ENCODE measurements at regions not wholly inside any gene's neighbourhood (a gene's known extent, or its start where the extent isn't known, plus 50 kb on each side); places are given as distances from the start of the nearest gene placed in this dataset.
"Not testable (repeated sequence)": the region's sequence is repeated elsewhere in the genome, so short reads cannot be mapped to it uniquely, and the experiment has no call there.

DNA sequence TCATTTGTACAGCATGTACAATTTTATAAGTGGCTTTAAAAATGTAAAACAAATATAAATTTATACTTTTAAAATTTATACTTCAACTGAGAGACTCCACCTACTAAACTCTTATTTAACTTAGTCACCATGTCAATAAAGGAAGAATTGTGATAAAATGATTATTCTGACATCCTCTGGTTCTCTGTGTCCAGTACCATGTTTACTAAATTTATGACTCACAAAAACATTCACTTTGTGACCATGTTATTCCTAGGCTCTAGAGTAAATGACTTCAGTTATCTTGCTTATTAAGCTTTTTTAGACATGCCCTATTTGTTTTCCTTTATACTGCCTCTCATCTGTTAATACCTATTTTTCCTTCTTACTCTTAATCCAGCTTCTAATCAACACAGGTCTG, 959.6 kb upstream of the SLC39A10 start:
- peak in 1 of 2 donors; percentile 33 for DNase-seq (ENCODE audit: low read depth in 2 of 2)

DNA sequence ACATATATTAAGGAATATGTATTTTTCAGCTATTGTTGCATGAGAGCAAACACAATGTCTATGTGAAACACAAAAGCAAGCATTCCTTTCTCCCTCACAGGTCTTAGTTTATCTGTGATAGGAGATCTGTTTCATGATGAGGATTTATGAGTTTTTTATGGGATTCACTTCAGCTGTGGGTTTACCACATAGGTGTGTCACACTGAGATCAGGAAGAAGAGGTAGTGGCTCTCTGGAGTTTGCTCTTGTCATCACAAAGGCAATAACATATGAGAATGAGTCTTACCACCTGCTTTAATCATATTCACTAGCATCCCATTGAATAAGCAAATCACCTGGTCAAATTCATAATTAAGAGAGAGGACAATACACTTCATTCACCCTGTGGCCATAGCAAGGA, 960.3 kb upstream of the SLC39A10 start:
- no peak for DNase-seq (ENCODE audit: low read depth in 2 of 2)

DNA sequence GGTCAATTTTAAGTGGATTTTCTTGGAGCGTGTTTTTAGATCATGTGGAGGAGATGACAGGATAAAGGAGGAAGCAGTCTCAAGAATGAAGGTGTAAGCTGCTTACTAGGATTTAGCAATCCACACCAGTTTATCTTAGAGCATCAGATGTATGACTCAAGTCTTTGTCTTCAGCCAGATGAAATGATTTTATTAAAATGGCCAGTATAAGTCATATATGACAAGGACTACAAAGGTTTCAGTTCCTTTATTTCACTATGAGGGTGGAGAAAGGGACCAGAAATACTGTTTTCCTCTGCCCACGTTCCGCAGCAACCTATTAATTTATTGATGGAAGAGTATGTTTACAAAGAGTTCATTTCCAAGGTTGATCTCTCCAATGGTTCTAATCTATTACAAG, 970.5 kb upstream of the SLC39A10 start:
- DNase-seq (ENCODE audit: low read depth in 2 of 2): no peak

DNA sequence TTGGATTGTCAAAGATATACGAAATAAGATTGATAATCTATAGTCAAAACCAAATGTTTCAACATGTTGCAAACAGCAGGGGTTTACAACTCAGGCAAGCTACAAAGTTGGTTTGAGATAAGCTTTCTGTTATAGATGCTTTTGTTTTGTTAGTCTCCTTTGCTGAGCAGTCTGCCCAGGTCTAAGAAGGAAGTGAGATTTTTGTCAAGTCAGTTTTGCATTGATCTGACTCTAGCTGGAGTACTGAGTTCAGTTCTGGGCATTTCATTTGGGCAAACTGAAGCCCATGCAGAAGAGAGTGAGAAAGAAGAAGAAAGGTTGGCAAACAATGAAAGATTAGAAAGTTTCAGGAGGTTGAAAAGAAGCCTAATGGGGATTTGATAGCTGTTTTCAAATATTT, 983.0 kb upstream of the SLC39A10 start:
- no peak for DNase-seq (ENCODE audit: low read depth in 2 of 2)

DNA sequence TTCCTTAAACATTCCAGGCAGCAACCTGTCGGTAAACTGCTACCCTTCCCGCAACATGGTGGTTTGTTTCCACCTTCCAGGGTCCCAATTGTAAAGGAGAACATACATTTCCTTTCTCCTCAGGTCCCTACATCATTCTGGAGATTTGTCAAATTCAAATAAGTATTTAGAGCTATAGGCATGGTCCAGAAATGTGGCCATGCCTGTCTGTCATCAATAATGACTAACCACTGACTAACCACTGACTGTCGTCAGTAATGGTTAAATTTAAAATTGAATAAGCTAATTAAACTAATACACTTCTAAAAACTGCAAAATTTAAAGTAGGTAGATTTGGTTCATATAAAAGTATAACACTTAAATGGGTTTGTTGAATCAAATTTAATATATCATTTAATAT, 984.0 kb upstream of the SLC39A10 start:
- DNase-seq (ENCODE audit: low read depth in 2 of 2): no peak

DNA sequence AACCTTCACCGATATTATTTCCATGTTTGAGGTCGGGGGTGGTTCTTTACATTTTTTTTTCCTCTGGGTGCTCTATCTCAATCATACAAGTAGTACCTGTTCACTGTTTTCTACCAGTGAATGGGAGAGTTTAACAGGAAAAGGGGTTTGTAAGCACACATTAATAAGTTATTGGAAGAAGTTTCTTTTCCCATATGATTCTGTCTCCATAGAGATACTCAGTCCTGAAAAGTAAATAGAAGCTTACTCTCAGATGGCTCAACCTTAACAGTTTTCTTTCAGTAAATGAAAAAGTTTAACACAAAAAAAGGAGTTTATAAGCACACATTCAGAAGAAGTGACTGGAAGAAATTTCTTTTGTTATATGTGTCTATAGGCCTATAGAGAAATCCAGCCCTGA, 995.6 kb upstream of the SLC39A10 start:
- DNase-seq (ENCODE audit: low read depth in 2 of 2): no peak

DNA sequence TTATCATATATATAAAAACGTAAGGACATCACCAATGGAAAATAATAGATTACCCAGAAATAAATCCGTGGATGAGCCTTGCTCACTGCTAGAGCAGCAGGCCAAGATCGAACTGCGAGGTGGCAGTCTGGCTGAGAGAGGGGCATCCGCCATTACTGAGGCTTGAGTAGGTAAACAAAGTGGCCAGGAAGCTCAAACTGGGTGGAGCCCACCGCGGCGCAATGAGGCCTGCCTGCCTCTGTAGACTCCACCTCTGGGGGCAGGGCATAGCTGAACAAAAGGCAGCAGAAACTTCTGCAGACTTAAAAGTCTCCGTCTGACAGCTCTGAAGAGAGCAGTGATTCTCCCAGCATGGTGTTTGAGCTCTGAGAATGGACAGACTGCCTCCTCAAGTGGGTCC, 1018.0 kb upstream of the SLC39A10 start:
- not testable (repeated sequence) for DNase-seq (ENCODE audit: low read depth in 2 of 2)

DNA sequence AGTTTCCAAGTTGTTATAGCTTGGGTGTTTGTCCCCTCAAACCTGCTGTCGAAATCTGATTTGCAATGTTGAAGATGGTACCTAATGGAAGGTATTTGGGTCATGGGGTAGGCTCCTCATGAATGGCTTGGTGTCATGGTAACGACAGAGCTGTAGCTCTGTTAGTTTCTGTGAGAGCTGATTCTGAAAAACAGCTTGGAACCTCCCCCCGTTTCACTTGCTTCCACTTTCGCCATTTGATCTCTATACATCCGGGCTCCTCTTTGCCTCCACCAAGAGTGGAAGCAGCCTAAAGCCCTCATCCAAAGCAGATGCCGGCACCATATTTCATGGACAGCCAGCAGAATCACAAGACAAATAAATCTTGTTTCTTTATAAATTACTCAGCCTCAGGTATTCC, 1035.1 kb upstream of the SLC39A10 start:
- no peak for DNase-seq (ENCODE audit: low read depth in 2 of 2)

DNA sequence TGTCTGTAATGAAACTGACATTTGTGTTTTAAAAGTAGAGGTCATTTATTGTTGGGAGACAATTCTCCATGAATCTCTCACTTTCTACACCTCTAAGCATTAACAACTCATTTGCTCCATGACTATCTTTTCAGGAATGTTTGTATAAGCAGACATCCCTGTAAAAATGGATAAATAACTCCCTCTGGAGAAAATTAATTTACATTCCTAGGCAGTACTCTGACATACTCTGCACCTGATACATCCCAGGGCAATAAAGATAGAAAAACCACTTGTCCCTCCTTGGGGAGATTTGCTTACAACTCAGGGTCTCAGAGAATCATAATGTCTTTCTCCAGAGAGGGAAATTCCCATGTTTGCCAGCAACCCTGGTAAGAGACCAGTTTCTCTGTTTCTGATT, 1037.7 kb upstream of the SLC39A10 start:
- DNase-seq (ENCODE audit: low read depth in 2 of 2): no peak

DNA sequence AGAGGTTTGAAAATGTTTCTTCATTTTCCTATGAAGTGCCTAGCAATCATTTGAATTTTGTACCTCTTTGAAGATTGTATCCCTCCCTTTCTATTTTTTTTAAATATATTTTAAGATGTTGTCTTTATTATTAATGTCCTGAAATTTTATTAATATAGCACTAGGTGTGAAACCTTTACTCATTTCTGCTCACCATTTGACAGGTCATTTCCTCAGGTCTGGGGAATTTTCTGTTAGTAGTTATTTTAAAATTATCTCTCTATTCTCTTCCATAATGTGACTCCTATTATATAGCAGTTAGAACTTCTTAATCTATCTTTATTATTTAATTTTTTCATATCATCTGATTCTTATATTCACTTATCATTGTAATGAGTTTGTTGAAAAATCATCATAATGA, 1038.6 kb upstream of the SLC39A10 start:
- no peak for DNase-seq (ENCODE audit: low read depth in 2 of 2)

DNA sequence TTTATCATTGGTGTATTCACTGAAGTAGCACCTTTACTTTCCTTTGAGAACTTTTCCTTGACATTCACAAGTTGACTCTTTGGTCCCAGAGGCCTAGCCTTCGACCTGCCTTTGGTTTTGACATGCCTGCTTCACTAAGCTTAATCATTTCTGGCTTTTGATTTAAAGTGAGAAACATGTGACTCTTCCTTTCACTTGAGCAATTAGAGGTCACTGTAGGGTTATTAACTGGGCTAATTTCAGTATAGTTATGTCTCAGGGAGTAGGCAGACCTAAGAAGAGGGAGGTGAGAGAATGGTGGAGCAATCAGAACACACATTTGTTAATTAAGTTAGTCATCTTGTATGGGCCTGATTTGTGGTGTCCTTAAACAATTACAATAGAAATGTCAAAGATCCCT, 1040.7 kb upstream of the SLC39A10 start:
- DNase-seq (ENCODE audit: low read depth in 2 of 2): no peak

DNA sequence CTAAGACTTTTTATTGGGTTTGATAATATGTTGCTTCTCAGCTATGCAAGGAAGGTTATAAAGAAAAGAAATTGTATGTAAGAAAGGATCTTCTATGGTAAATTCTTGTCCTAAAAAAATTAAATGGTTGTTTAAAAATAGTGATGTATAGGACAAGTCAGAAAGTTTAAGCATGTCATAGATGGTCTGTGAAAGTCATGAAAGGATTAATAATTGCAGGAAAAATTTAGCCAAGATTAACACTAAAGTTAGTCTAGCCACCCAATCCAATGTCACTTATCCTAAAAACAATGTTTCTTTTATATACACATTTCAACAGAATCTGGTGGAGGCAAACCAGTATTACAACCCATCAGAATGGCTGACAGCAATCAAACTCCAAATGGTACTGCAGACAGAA, 1046.7 kb upstream of the SLC39A10 start:
- no peak for DNase-seq (ENCODE audit: low read depth in 2 of 2)

DNA sequence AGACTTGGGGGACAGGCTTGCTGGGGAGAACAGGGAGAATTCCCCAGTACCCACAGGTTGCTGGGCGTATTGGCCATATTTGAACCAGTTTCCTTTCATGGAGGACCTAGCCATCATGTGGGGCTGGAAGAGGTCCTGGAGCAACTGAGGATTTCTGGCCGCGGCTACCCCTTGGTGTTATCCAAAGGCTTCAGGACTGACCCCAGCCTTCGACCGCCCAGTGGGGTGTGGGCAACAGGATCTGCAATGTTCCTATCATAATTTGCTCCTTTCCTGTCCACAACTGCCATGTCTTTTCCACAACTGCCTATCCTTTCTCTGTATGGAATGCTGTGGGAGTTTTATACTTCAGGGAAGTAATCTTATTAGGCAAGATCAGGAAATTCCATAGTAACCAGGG, 1053.6 kb upstream of the SLC39A10 start:
- DNase-seq (ENCODE audit: low read depth in 2 of 2): no peak

DNA sequence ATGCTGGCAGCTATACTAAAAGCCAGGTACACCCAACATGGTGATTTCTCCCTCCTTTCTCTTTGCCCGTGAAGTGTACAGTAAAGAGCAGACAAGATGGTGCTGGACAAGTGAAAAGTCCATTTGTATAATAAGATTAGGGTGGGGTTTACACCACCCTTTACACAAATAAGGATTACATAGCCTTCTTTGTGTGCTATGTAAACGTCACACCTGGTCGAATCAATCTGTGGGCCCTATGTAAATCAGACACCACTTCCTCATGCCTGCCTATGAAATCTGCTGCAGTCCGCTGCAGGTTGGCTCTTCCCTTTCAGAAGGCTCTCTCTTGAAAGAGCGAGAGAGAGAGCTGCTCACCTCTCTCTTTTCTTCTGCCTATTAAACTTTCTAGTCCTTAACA, 1054.3 kb upstream of the SLC39A10 start:
- no peak for DNase-seq (ENCODE audit: low read depth in 2 of 2)

DNA sequence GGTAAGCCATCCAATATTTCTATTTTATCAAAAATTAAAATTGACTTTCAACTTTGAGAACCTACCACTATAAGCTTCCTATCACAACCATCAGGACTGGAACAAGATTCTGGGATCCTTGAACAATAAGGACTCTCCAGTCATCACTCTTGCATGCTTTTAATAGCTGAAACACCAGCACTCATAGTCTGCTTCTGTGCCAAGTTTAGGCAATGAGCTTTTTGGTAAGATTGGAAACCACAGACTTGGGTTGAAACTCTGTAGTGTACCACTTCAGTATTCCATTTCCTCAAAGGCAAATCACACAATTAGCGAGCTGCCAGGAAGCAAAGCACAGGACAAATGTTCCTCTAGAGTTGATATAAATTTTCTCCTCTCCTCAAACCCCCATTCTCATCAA, 1065.8 kb upstream of the SLC39A10 start:
- no peak for DNase-seq (ENCODE audit: low read depth in 2 of 2)

DNA sequence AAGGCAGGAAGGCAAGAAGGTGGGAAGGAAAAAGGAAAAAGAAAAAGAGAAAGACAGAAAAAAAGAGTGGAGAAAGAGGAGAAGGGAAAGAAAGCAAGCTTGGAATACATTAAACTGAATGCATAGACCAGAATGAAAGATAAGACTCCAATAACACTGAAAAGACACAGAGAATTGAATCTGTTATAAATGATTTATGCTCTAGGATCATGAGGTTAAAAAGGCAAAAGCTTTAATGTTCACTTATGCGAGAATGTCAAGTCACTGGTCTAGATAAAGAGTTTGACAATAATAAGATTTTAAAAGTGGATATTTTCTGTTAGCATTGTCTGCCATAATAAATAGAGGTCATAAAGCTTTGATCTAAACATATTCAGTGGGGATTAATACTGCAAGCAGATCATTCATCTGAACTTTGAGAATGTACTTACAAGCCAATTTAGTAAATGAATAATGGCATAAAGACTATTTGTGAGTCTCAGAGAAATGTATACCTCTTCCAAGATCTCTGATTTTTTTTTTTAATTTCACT, 1069.2 kb upstream of the SLC39A10 start:
- DNase-seq (ENCODE audit: low read depth in 2 of 2): no peak

DNA sequence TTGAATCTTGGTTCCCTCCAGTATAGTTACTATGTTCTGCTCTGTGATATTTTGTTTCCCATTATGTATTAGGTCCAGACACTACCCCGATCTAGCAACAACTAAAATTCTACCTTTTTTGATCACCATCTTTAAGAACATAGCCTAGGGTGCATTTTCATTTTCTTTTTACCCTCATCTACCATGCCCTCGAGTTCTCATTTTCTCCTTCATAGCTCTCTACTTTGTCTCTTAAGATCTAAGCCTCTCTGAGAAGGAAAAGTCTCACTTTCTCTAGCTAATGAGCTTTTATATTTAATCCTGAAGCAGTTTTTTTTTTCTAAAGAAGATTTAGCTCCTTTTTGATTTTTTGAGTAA, 1089.4 kb upstream of the SLC39A10 start:
- DNase-seq (ENCODE audit: low read depth in 2 of 2): no peak

DNA sequence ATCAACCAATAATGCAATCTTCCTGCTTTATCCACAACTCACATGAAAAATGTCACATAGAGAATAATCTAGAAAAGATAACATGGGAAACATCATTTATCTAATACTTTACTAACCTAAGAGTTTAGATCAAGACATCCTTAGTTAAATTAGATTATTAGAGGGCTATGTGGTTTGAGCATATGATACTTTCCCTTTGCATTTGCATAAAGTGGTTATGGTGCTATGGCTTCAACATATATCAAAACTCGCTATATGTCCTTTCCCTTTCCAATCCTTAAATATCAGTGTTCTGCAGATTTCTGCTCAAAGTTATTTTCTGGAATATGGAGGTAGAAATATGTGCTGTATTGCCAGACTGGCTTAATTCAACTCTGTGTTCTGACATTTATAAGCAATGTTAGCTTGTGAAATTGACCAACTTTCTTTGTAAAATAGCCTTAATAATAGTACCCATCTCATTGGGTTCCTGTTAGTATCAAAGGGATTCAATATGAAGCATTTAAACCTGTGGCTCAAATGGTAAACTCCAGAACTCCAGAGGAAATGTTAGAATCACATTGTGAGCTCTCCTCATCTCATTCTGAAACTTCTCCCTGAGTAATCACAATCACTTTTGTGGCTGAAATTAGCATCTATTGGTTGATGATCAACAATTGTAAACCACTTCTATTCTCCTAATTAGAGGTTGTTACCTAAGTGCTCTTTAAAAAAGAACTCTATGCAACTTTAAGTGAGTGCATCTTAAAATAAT, 1089.9 kb upstream of the SLC39A10 start:
- no peak for DNase-seq (ENCODE audit: low read depth in 2 of 2)

DNA sequence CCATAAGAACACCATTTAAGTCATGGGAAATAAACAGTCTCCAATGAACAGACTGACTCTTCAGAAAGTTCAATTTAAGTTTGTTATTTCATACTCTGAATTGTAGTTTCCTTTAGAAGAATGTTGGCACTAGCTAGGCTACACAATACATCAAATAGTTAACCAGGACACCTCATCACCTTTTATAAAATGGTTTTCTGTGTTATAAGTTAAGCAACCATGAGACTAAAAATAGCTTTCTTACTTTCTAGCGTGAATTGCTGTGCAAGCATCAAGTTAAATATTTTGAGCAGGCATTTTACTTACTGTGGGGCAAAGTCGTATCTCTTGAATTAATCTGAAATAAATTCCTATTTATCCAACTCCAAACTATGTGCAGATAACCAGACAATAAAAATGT, 1092.6 kb upstream of the SLC39A10 start:
- DNase-seq (ENCODE audit: low read depth in 2 of 2): no peak

DNA sequence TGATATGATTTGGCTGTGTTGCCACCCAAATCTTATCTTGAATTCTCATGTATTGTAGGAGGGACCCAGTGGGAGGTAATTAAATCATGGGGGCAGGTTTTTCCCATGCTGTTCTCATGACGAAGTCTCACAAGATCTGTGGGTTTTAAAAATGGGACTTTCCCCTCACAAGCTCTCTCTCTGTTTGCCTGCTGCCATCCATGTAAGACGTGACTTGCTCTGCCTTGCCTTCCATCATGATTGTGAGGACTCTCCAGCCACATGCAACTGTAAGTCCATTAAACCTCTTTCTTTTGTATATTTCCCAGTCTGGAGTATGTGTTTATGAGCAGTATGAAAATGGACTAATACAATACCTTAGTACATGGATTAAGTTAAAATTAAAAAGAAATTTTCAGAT, 1094.7 kb upstream of the SLC39A10 start:
- no peak for DNase-seq (ENCODE audit: low read depth in 2 of 2)

DNA sequence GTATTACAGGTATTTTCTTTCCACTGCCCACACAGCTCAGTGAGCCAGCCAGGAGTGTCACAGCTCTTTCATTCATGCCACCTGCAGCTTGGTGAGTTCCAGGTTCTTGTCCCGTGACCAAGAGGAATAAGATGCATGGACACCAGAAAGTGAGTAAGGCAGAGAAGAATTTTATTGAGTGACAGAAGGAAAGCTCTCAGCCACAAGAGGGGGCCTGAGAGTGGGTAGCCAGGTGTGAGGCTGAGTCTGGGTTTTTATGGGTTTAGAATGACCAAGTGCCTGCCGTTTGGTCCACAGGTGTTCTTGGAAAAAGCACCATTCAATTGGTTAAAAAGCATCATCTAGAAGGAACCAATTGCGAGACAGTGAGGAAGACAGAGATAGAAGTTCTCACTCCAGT, 1097.1 kb upstream of the SLC39A10 start:
- no peak for DNase-seq (ENCODE audit: low read depth in 2 of 2)

DNA sequence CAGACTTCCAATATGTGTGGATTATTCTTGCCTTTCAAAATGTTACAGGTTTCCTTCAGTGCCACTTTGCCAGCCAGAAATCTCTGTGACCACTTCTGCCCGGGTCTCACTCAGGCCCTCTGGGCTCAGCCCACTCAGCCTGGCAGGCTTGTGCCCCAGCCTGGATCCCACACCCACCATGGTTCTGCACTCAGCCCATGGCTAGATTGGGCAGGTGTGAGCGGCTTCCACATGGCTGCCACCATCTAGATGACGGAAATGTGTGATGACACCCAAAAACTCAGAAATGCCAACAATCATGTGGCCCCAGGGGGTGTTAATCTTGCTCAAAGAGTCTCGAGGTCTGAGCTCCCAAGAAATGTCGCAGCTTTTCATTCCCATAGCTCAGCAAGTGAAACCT, 1097.5 kb upstream of the SLC39A10 start:
- no peak for DNase-seq (ENCODE audit: low read depth in 2 of 2)

DNA sequence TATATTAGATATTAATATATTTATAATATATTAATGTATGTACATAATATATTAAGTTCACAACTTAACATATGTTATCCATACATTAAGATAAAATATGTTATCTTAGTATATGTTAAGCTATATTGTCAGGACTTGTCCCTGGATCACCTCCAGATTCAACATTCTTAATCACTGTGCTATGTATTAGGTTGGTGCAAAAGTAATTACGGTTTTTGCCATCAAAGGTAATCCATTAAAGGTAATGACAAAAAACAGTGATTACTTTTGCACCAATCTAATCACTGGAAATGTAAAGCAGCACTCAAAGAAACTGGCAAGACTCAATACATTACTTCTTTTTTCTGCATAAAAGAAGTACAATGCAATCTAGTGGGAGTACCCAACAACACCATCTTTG, 1099.0 kb upstream of the SLC39A10 start:
- DNase-seq (ENCODE audit: low read depth in 2 of 2): no peak

DNA sequence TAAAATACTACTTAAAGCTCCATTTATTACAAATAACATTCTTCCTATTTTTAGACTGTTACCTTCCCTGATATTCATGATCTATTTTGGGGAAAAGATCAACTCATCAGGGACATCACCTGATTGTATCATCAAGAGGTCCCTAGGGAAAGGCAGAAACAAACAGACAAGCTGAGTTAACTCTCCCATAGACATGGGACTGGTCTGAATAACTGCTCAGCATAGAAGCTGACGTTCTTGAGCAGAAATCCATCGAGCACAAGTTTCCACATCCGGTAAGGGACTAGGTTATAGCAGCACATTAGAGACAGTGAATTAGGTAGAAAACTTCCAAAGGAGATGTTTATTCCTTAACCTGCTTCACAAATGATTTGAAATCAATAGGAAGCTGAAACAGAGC, 1100.4 kb upstream of the SLC39A10 start:
- no peak for DNase-seq (ENCODE audit: low read depth in 2 of 2)

Data from dermis microvascular lymphatic vessel endothelial cell (primary cell).